NCI-H69 (cell line): ENCODE measurements at regions not wholly inside any gene's neighbourhood (a gene's known extent, or its start where the extent isn't known, plus 50 kb on each side); places are given as distances from the start of the nearest gene placed in this dataset.

ENCODE experiments used
- DNase-seq: peaks from one replicate; lab custom pipeline; 2025; lab: John Stamatoyannopoulos, UW

DNA sequence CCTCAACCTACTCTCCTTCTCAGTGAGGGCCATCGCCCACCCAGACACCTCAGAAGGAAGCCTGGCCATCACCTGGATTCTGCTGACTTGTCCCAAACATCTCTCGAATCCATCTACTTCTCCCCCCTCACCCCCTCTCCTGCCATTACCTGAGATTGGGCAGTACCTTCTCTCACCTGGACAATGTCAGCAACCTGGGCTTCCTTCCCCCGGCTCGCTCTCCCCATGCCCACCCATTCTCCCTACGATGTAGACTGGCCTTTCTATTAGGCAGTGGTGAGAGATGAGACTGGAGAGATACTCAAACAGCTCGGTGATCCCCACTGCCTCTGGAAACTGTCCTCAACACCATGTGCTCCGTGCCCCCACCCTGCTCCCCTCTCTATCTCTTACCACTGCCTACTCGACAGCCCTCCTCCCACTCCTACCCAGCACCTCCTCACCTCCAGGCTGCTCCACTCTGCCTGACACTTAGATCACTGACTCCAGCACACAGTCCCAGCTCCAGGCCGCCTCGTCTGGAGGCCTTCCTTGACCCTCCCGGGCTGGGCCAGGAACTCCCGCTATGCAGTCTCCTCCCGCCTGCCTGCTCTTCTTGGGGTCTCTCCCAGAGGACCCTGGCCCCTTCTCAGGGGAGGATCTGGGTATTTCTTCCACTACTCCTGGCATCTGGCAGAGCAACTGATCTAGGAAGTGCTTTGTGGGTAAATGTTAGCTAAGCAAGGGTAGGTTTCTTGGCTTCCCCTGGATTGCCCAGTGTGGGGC, 235.8 kb upstream of the NLRP1 start:
- DNase-seq: no peak

DNA sequence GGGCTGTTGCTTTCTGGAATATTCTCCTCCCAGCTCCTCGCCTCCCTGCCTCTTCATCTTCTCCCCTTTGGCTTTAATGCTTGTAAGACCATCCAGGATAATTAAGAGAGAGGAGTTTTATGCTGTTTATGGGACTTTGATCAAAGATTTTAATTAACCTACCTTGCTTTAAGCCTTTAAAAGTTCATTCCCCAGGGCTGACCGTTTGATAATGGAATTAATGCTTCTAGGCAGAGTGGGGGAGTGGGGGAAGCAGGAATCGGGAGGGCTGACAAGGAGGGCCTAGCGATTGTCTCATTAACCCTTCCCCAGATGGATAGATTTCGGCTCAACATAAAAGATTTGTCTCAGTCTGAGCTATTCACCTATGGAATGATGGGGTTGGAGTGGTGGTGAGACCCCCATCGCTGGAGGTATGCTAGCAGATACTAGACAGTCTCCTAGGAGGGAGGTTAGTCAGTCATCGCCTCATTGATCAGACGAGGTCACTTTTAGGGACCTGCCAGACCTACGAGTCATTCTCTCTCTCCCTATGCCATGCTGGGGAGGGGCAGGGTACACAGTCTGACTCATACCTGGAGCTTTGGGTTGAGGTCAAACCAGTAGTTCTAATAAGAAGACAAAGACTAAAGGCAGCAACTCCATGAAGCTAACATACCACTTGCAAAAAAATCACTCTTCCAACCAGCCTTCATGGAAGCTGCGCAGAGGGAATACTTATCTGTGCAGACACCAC, 236.6 kb upstream of the NLRP1 start:
- DNase-seq: peak; percentile 7

- DNase-seq: no peak
Measured at GRCh38 chr17:5821803-5822202, 237.5 kb upstream of the NLRP1 start.

DNA sequence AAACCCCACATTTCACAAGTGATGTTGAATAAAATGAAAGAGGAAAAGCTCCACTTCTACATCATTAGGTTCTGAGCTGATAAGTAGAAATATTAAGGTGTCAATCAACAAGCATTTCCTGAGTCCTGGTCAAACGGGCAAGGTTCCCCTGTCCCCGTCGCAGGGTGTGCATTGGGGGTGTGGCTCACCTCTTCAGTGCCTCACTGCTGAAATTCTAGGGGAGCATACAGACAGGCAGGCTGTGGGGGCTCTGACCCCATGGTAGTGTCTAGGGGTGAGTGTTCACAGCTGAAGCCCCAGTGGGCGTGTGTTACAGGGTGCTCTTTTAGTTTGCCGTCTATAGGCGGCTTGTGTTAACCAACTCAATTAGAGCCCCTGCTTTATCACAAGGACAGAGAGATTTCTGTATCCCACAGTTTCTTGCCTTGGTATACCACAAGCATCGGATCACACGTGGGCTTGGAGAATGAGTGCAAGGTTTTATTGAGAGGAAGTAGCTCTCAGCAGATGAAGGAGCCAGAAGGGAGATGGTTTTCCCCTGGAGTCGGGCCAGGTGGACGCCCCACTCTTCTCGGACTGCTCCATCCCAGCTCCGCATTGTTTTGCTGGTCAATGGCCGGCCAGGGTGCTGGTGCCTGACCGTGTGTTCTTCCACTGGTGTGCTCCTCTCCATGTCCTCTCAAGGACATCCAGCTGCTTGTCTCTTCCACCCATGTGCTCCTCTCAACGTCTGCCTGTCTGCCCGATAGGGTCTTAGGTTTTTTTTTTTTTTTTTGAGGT, 238.2 kb upstream of the NLRP1 start:
- no peak for DNase-seq

DNA sequence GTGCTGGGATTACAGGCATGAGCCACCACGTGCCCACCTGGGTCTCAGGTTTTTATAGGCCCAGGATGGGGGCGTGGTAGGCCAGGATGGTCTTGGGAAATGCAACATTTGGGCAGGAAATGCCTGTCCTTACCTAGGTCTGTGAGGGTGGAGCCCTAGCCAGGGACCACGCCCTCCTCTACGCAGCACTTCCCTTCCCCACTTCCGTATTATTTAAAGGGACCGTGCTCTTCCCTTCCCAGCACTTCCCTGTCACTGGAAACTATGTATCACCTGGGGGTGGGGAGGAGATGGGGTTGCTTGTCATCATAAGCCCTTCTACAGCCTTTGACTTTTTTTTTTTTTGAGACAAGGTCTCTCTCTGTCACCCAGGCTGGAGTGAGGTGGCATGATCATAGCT, 238.9 kb upstream of the NLRP1 start:
- DNase-seq: no peak

- no peak for DNase-seq
Measured at GRCh38 chr17:5825717-5826330, 241.5 kb upstream of the NLRP1 start.

- no peak for DNase-seq
Measured at GRCh38 chr17:5826384-5826783, 242.1 kb upstream of the NLRP1 start.

- DNase-seq: no peak
Measured at GRCh38 chr17:5830921-5831320, 239.3 kb upstream of the WSCD1 start.

GRCh38 chr17:5832886-5833285, 237.3 kb upstream of the WSCD1 start:
- peak; percentile 86 for DNase-seq

DNA sequence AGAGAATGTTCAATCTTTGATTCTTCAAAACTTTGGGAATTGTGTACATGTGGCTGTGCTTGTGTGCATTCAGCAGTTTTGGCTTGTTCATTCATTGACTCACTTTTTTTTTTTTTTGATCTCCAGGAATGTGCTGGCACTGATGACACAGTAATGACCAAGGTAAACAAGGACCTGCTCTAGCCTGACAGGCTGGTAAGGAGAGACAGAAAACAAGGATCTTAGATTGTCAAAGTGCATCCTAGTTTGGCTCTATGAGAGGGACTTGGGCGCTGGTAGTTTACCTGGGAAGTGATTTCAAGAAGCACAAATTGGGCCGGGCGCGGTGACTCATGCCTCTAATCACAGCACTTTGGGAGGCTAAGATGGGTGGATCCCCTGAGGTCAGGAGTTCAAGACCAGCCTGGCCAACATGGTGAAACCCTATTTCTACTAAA, 233.1 kb upstream of the WSCD1 start:
- no peak for DNase-seq

- no peak for DNase-seq
Measured at GRCh38 chr17:5838661-5839300, 231.4 kb upstream of the WSCD1 start.

- no peak for DNase-seq
Measured at GRCh38 chr17:5840811-5841446, 229.2 kb upstream of the WSCD1 start.

DNA sequence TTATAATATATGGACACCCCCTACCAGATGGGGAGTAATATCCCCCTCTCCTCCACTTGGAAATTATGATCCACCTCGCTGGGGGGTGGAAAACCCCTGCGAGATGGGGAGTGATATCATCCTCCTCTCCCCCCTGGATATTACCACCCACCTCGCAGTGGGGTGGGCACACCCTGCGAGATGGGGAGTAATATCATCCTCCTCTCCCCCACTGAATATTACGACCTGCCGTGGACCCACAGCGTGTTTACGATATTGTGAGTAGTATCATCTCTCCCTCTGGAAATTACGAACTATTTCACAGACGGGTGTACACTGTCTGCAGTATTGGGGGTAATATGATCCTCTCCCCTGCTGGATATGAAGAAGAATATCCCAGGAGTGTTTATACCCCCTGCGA, 228.3 kb upstream of the WSCD1 start:
- DNase-seq: peak; percentile 17

DNA sequence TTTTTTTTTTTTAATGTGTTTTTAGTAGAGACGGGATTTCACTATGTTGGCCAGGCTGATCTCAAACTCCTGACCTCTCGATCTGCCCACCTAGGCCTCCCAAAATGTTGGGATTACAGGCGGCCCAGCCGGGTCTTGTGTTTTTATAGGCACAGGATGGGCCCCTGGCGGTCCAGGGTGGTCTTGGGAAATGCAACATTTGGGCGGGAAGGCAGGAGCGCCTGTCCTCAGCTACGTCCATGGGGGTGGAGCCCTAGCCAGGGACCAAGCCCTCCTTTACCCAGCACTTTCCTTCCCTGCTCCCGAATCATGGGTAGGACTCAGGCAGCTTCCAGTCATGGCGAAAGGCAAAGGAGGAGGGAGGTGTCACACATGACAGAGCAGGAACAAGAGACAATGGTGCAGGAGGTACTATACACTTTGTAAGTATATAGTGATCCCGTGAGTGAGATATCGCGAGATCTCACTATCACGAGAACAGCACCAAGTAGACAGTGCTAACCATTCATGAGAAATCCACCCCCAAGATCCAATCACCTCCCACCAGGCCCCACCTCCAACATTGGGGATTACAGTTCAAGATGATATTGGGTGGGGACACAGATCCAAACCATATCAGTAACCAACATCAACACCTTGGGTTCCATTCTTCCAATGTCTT, 226.7 kb upstream of the WSCD1 start:
- DNase-seq: no peak

DNA sequence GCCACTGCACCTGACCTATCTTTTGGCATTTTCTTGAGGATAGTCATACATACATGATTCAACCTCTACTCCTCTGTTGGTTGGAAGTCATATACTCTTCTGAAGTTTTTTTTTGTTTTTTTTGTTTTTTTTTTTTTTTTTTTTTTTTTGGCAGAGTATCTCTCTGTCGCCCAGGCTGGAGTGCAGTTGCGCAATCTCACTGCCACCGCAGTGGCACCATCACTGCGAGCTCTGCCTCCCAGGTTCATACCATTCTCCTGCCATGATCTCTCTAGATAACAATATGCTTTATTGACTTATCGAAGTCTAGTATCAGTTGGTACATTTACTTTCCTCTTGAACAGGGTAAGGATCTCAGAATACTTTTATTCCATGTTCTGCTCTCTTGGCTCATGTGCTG, 224.2 kb upstream of the WSCD1 start:
- DNase-seq: no peak

DNA sequence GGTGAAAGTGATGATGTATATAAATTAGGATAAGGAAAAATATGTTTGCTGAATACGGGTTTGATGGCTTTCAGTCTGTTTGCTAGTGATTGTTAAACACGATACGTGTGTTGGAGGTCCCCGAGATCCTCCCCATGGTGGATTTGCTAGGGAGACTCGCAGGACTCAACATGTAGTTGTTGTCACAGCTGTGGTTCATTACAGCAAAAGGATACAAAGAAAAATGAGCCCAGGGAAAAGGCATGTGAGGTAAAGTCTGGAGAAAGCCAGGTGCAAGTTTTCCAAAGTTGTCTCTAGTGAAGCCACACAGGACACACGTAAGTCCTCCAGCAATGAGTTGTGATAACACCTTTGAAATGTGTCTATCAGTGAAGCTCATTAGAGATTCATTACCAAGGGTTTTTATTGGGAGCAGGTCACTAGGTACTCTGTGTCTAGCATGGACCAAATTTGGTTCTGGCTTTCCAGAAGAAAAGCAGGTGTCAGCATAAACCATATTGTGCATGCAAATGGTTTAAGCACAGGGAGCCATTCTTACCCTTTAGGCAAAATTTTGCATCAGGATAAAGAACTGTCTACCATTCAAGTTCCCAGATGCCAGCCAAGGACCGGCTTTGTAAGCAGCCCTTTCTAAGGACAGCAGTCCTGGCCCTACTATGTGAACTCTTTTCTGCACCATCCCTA, 215.2 kb upstream of the WSCD1 start:
- no peak for DNase-seq

DNA sequence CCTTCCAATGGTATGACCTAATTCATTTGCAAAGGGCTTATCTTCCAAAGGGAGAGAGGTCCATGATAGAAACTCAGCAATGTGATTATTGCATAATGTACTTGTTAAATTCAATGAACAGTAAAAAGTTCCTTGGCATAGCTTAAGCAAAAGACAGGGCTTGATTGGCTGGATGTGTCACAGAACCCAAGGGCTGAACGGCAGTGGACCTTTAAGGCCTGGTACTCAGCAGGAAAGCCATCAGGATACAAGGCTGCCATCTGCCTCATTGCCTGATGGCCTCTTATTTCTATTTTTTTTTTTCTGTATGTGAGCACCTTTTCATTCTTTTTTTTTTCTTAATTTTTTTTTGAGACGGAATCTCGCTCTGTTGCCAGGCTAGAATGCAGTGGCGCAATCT, 208.9 kb upstream of the WSCD1 start:
- DNase-seq: no peak

DNA sequence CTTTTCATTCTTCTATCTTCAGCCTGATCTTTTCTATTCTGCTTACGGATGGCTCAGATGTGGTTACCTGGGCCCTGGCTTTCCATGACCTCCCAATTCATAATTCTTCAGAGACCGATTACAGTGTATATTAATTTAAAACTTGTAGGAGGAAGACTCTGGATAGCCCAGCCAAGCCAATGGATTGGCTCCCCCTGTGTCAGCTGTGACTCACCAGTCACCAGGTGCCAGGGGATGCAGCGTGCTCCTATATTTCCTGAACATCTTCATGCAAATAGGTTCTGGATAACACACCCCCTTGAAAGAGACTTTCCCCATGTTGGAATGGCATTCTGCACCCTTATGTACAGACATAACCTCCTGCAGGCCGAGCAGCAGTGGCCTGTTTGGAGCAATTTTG, 208.3 kb upstream of the WSCD1 start:
- DNase-seq: no peak

GRCh38 chr17:5862395-5862794, 207.8 kb upstream of the WSCD1 start:
- no peak for DNase-seq
